HUES6 (cell line): ENCODE measurements at regions not wholly inside any gene's neighbourhood (a gene's known extent, or its start where the extent isn't known, plus 50 kb on each side); places are given as distances from the start of the nearest gene placed in this dataset.
A peak's percentile ranks its signal among the peaks of the same experiment; 100 is the strongest.

Experiments
- H3K27ac ChIP-seq: 2 replicates; pipeline ENCODE4 v1.7.0; 2013; ENCODE audit warnings: low read depth, mild to moderate bottlenecking, low read length, inconsistent platforms
- H3K27me3 ChIP-seq: 2 replicates; pipeline ENCODE4 v1.6.1; 2013; ENCODE audit warnings: low read length; ENCODE audit not compliant: control insufficient read depth, insufficient read depth
- H3K36me3 ChIP-seq: 2 replicates; pipeline ENCODE4 v1.6.1; 2013; ENCODE audit warnings: low read length; ENCODE audit not compliant: control insufficient read depth, insufficient read depth
- H3K4me1 ChIP-seq: 2 replicates; pipeline ENCODE4 v1.6.1; 2013; ENCODE audit warnings: low read length; ENCODE audit not compliant: control insufficient read depth, insufficient read depth
- H3K4me3 ChIP-seq: 2 replicates; pipeline ENCODE4 v1.5.1; 2013; ENCODE audit warnings: low read depth, low read length
- H3K9ac ChIP-seq: one replicate; pipeline ENCODE4 v1.6.1; 2013; ENCODE audit warnings: mild to moderate bottlenecking, low read length
- H3K9me3 ChIP-seq: 2 replicates; pipeline ENCODE4 v1.6.1; 2013; ENCODE audit warnings: low read depth, low read length; ENCODE audit not compliant: control insufficient read depth, insufficient read depth

- Histone ChIP-seq H3K9me3 (no peaks in the 10 kb centered on the region), H3K4me1 (peaks cover 33% of the 10 kb centered on the region), H3K9ac (no peak overlapping the region), H3K27me3 (no peaks in the 10 kb centered on the region), H3K27ac (no peak overlapping the region), H3K4me3 (no peak overlapping the region), H3K36me3 (no peaks in the 10 kb centered on the region)
Measured at GRCh38 chr2:120886534-120887319, 151.1 kb downstream of the GLI2 start.

- H3K4me1 ChIP-seq: peaks cover 36% of the 10 kb centered on the region
- H3K36me3 ChIP-seq: no peaks in the 10 kb centered on the region
- H3K4me3 ChIP-seq: no peak overlapping the region
- no peaks in the 10 kb centered on the region for H3K27me3 ChIP-seq
- H3K9me3 ChIP-seq: no peaks in the 10 kb centered on the region
- no peak overlapping the region for H3K27ac ChIP-seq
- H3K9ac ChIP-seq: no peak overlapping the region
Measured at GRCh38 chr2:120887320-120887697, 151.6 kb downstream of the GLI2 start.

- Histone ChIP-seq H3K4me3 (no peak overlapping the region), H3K9ac (no peak overlapping the region), H3K27ac (no peak overlapping the region), H3K4me1 (peaks cover 38% of the 10 kb centered on the region), H3K36me3 (no peaks in the 10 kb centered on the region), H3K27me3 (no peaks in the 10 kb centered on the region), H3K9me3 (no peaks in the 10 kb centered on the region)
Measured at GRCh38 chr2:120887741-120888231, 152.1 kb downstream of the GLI2 start.

- peaks cover 41% of the 10 kb centered on the region for H3K4me1 ChIP-seq
- H3K36me3 ChIP-seq: no peaks in the 10 kb centered on the region
- H3K9me3 ChIP-seq: no peaks in the 10 kb centered on the region
- no peak overlapping the region for H3K4me3 ChIP-seq
- H3K9ac ChIP-seq: no peak overlapping the region
- no peaks in the 10 kb centered on the region for H3K27me3 ChIP-seq
- H3K27ac ChIP-seq: no peak overlapping the region
Measured at GRCh38 chr2:120888851-120889250, 153.2 kb downstream of the GLI2 start.

GRCh38 chr2:120889936-120890335 is 154.3 kb downstream of the GLI2 start:
- Histone ChIP-seq H3K27me3 (no peaks in the 10 kb centered on the region), H3K4me1 (peaks cover 42% of the 10 kb centered on the region), H3K9ac (no peak overlapping the region), H3K27ac (no peak overlapping the region), H3K9me3 (no peaks in the 10 kb centered on the region), H3K4me3 (no peak overlapping the region), H3K36me3 (no peaks in the 10 kb centered on the region)

GRCh38 chr2:120890566-120891360 is 155.1 kb downstream of the GLI2 start:
- no peaks in the 10 kb centered on the region for H3K36me3 ChIP-seq
- no peaks in the 10 kb centered on the region for H3K27me3 ChIP-seq
- H3K27ac ChIP-seq: no peak overlapping the region
- no peak overlapping the region for H3K9ac ChIP-seq
- H3K4me3 ChIP-seq: no peak overlapping the region
- no peaks in the 10 kb centered on the region for H3K9me3 ChIP-seq
- H3K4me1 ChIP-seq: peaks cover 48% of the 10 kb centered on the region

- no peak overlapping the region for H3K9ac ChIP-seq
- H3K27ac ChIP-seq: no peak overlapping the region
- peaks cover 46% of the 10 kb centered on the region for H3K4me1 ChIP-seq
- no peaks in the 10 kb centered on the region for H3K9me3 ChIP-seq
- no peaks in the 10 kb centered on the region for H3K27me3 ChIP-seq
- H3K36me3 ChIP-seq: no peaks in the 10 kb centered on the region
- H3K4me3 ChIP-seq: no peak overlapping the region
Measured at GRCh38 chr2:120892271-120892966, 156.8 kb downstream of the GLI2 start.

- H3K4me3 ChIP-seq: no peak overlapping the region
- H3K9ac ChIP-seq: no peak overlapping the region
- H3K9me3 ChIP-seq: no peaks in the 10 kb centered on the region
- no peaks in the 10 kb centered on the region for H3K27me3 ChIP-seq
- peaks cover 44% of the 10 kb centered on the region for H3K4me1 ChIP-seq
- no peaks in the 10 kb centered on the region for H3K36me3 ChIP-seq
- no peak overlapping the region for H3K27ac ChIP-seq
Measured at GRCh38 chr2:120892967-120893667, 157.4 kb downstream of the GLI2 start.

- Histone ChIP-seq H3K36me3 (no peaks in the 10 kb centered on the region), H3K4me3 (0 out of 2 replicates have a peak overlapping the region, but pooled peaks have one; percentile 19), H3K9me3 (no peaks in the 10 kb centered on the region), H3K27ac (0 out of 2 replicates have a peak overlapping the region, but pooled peaks have one; percentile 1), H3K27me3 (no peaks in the 10 kb centered on the region), H3K4me1 (peaks cover 52% of the 10 kb centered on the region), H3K9ac (no peak overlapping the region)
Measured at GRCh38 chr2:120893811-120894584, 158.3 kb downstream of the GLI2 start.

GRCh38 chr2:120894966-120895365 is 159.3 kb downstream of the GLI2 start:
- Histone ChIP-seq H3K4me3 (no peak overlapping the region), H3K9me3 (no peaks in the 10 kb centered on the region)

More at GRCh38 chr2:120894966-120895365, 159.3 kb downstream of the GLI2 start:
- Histone ChIP-seq H3K4me1 (peaks cover 62% of the 10 kb centered on the region), H3K36me3 (no peaks in the 10 kb centered on the region), H3K27me3 (no peaks in the 10 kb centered on the region), H3K9ac (no peak overlapping the region), H3K27ac (no peak overlapping the region)
